VCaP (cell line): ENCODE measurements at regions not wholly inside any gene's neighbourhood (a gene's known extent, or its start where the extent isn't known, plus 50 kb on each side); places are given as distances from the start of the nearest gene placed in this dataset.

Experiments
- H3K27ac ChIP-seq: fragments of 450-650 bp; 2 replicates; pipeline ENCODE4 v1.5.1; 2017
- TF ChIP-seq, protein P1 (sequence below): fragments of 450-650 bp; conservative IDR thresholded peaks from 2 replicates; pipeline ENCODE4 v1.5.1; 2017; ENCODE audit warnings: mild to moderate bottlenecking, moderate library complexity

GRCh38 chr5:99911971-99912370 lies 623.2 kb upstream of the FAM174A start:
- no peak overlapping the region for H3K27ac ChIP-seq
- TF ChIP-seq, protein P1, sequence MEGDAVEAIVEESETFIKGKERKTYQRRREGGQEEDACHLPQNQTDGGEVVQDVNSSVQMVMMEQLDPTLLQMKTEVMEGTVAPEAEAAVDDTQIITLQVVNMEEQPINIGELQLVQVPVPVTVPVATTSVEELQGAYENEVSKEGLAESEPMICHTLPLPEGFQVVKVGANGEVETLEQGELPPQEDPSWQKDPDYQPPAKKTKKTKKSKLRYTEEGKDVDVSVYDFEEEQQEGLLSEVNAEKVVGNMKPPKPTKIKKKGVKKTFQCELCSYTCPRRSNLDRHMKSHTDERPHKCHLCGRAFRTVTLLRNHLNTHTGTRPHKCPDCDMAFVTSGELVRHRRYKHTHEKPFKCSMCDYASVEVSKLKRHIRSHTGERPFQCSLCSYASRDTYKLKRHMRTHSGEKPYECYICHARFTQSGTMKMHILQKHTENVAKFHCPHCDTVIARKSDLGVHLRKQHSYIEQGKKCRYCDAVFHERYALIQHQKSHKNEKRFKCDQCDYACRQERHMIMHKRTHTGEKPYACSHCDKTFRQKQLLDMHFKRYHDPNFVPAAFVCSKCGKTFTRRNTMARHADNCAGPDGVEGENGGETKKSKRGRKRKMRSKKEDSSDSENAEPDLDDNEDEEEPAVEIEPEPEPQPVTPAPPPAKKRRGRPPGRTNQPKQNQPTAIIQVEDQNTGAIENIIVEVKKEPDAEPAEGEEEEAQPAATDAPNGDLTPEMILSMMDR, result no peak

DNA sequence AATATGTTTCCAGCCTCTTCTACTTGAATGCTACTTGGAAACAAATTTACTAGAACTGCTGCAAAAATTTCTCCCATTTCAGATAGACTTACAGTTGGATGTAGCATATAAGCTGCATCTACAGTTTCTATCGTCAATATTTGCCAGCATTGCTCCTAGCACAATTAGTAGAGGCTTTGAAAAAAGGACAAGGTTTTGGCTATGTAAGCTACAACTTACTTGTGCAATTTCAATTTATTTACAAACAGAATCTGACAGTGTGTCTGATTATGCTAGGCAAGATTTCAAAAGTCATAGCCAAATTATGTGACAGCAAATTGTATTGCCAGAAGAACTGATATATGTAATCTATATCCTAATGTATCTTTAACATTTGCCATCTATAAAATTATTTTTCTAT lies 628.4 kb upstream of the FAM174A start:
- TF ChIP-seq, protein P1, result no peak

GRCh38 chr5:99901972-99902371 lies 633.2 kb upstream of the FAM174A start:
- TF ChIP-seq, protein P1, result no peak
- no peak overlapping the region for H3K27ac ChIP-seq

More for the DNA sequence above, 628.4 kb upstream of the FAM174A start:
- H3K27ac ChIP-seq, result no peak overlapping the region

DNA sequence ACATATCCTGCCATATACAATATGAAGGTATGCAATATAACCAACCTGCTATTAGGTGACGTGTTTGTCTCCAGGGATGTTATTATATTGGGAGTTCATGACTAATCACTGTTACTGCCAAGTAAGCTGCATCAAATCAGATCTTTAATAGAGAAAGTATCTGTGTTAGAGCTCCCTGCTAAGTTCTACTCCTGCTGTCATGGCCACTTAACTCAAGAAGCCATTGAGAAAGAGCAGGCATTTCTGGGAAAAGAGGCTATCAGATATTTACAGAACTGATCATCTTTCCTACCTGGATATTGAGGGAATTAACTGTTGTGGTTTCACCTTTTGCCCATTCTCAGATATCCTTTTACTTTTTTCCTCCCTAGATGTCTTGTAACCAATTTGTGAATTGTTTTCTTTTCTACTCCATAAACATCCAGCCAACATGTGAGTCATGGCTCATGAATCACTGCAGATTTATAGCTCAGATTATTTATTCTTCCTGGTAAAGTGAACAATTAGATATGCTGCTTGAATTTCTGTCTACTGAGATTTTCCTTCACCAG lies 634.8 kb upstream of the FAM174A start:
- H3K27ac ChIP-seq, result no peak overlapping the region
- TF ChIP-seq, protein P1, result no peak

- H3K27ac ChIP-seq, result no peak overlapping the region
- TF ChIP-seq, protein P1, result no peak
Observed at GRCh38 chr5:99879791-99880511, 655.2 kb upstream of the FAM174A start.

DNA sequence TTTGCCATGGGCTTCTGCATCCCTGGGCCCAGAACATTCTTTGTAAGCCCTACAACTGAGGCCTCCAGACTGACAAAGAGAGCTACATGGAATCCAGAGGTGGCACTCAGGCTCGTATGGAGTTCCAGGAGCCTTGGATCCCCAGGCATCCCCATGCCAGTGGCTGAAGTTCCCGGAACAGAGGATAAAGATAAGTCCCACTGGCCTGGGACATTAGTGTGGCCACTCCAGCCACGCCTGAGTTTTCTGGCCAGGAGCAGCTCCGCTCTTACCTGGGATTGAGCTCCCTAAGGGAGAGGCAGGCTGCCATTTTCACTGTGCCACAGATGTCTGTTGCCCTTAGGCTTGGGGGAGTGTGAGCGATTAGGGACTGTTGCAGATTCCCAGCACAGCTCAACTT lies 656.3 kb upstream of the FAM174A start:
- no peak overlapping the region for H3K27ac ChIP-seq
- TF ChIP-seq, protein P1, result no peak

DNA sequence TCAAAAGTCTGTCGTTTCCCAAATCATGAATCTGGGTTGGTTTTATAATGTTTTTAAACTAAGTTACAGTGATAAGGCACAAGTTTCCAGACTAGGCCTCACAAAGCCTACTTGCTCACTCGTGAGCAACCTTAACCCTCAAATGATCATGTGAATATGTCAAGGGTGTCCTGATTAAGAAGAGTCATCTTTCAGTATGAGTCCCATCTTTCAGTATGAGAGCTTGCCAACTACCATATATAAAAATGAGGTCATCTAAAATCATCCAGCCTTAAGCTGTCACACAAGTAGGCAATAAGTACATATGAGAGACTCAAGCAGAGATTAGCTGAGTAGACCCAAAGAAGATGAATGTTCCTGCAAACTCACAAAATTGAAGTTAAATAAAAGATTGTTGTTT lies 668.4 kb upstream of the FAM174A start:
- no peak overlapping the region for H3K27ac ChIP-seq
- TF ChIP-seq, protein P1, result no peak
